Natural killer cell (primary cell): ENCODE measurements at regions not wholly inside any gene's neighbourhood (a gene's known extent, or its start where the extent isn't known, plus 50 kb on each side); places are given as distances from the start of the nearest gene placed in this dataset.

Experiments
- ATAC-seq, 3 donors: fragments of 150-1000 bp in 2 of 3; fragments of 200-7000 bp in 1 of 3; cut with Tn5 transposase; 1 replicate in 1 of 3; 2 replicates in 2 of 3; pipeline ENCODE4 v1.10.0; 2021; ENCODE audit warnings: mild to moderate bottlenecking in 2 of 3, moderate library complexity in 2 of 3
- DNase-seq, 2 donors: peaks; one replicate each; pipeline versions ENCODE4 v3.0.0 to v3.0.0-alpha.2; 2013 to 2021; ENCODE audit warnings: mixed read lengths in 1 of 2
- H3K27ac ChIP-seq: one replicate; pipeline ENCODE4 v1.5.1; 2013; ENCODE audit warnings: mild to moderate bottlenecking, low read length
- H3K27me3 ChIP-seq: one replicate; pipeline ENCODE4 v1.6.1; 2013; ENCODE audit warnings: low read length; ENCODE audit not compliant: control insufficient read depth, insufficient read depth
- H3K36me3 ChIP-seq: one replicate; pipeline ENCODE4 v1.6.1; 2013; ENCODE audit warnings: low read length; ENCODE audit not compliant: control insufficient read depth, insufficient read depth
- H3K4me1 ChIP-seq: one replicate; pipeline ENCODE4 v1.6.1; 2013; ENCODE audit warnings: low read length; ENCODE audit not compliant: control insufficient read depth, insufficient read depth
- H3K4me3 ChIP-seq: one replicate; pipeline ENCODE4 v1.5.1; 2013; ENCODE audit warnings: low read length
- H3K9me3 ChIP-seq: one replicate; pipeline ENCODE4 v1.6.1; 2013; ENCODE audit warnings: low read length; ENCODE audit not compliant: control insufficient read depth, insufficient read depth
- H3K27ac Mint-ChIP-seq, 2 donors: one replicate each; pipeline ENCODE4 v1.8.0; 2022; ENCODE audit warnings: mild to moderate bottlenecking in 2 of 2, mixed read lengths in 2 of 2, moderate library complexity in 1 of 2
- H3K27me3 Mint-ChIP-seq, 2 donors: one replicate each; pipeline ENCODE4 v1.8.0; 2022; ENCODE audit warnings: low read depth in 2 of 2, mixed read lengths in 2 of 2
- H3K36me3 Mint-ChIP-seq: one replicate; pipeline ENCODE4 v1.8.0; 2022; ENCODE audit warnings: mixed read lengths
- H3K4me1 Mint-ChIP-seq, 2 donors: one replicate each; pipeline ENCODE4 v1.8.0; 2022; ENCODE audit warnings: mixed read lengths in 2 of 2
- H3K4me3 Mint-ChIP-seq: one replicate; pipeline ENCODE4 v1.8.0; 2022; ENCODE audit warnings: mild to moderate bottlenecking, moderate library complexity, mixed read lengths
- H3K9me3 Mint-ChIP-seq, 2 donors: one replicate each; pipeline ENCODE4 v1.8.0; 2022; ENCODE audit warnings: mixed read lengths in 2 of 2
- WGBS: methylation state at CpG from one replicate; pipeline ENCODE4 v1.1.7; 2013; ENCODE audit warnings: missing lambda C conversion rate; ENCODE audit not compliant: insufficient coverage; 5-methylcytosine and 5-hydroxymethylcytosine counted together
- intact Hi-C: fragments of 100-400 bp; cut with micrococcal nuclease; formaldehyde crosslinking; loops from one replicate; pipeline ENCODE4 v1.14.2; 2022
- TF ChIP-seq, protein P1 (sequence below): fragments of 200-600 bp; IDR thresholded peaks from one replicate; pipeline ENCODE4 v1.8.0; 2022; ENCODE audit warnings: antibody characterized with exemption

DNA sequence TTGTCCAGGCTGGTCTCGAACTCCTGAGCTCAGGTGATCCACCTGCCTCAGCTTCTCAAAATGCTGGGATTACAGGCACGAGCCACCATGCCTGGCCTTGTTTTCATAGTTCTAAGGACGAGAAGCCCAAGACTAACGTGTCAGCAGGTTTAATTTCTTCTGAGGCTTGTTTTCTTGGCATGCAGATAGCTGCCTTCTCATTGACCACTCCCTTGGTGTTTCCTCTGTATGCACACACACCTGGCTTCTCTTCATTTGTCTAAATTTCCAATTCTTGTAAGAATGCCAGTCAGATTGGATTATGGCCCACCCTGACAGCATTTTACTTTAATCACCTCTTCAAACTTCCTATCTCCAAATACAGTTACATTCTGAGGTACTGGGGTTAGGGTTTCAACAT, 72.5 kb upstream of the CTSC start:
- no peak for ATAC-seq
- Histone ChIP-seq H3K27ac (no peak overlapping the region), H3K9me3 (no peaks in the 10 kb centered on the region), H3K4me1 (peaks cover 6% of the 10 kb centered on the region), H3K27me3 (no peaks in the 10 kb centered on the region), H3K36me3 (no peaks in the 10 kb centered on the region), H3K4me3 (no peak overlapping the region)
- no peak for DNase-seq
- Mint-ChIP-seq H3K36me3 (no peaks in the 10 kb centered on the region), H3K4me1 (peaks cover 35 to 44% of the 10 kb centered on the region in 2 donors), H3K27ac (no peak overlapping the region), H3K4me3 (no peak overlapping the region), H3K27me3 (no peaks in the 10 kb centered on the region), H3K9me3 (no peaks in the 10 kb centered on the region)
- 92% methylated on average over 4 of the region's 4 CpGs for WGBS
- TF ChIP-seq, protein P1, sequence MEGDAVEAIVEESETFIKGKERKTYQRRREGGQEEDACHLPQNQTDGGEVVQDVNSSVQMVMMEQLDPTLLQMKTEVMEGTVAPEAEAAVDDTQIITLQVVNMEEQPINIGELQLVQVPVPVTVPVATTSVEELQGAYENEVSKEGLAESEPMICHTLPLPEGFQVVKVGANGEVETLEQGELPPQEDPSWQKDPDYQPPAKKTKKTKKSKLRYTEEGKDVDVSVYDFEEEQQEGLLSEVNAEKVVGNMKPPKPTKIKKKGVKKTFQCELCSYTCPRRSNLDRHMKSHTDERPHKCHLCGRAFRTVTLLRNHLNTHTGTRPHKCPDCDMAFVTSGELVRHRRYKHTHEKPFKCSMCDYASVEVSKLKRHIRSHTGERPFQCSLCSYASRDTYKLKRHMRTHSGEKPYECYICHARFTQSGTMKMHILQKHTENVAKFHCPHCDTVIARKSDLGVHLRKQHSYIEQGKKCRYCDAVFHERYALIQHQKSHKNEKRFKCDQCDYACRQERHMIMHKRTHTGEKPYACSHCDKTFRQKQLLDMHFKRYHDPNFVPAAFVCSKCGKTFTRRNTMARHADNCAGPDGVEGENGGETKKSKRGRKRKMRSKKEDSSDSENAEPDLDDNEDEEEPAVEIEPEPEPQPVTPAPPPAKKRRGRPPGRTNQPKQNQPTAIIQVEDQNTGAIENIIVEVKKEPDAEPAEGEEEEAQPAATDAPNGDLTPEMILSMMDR: no peak
- intact Hi-C loops: no loop called here

DNA sequence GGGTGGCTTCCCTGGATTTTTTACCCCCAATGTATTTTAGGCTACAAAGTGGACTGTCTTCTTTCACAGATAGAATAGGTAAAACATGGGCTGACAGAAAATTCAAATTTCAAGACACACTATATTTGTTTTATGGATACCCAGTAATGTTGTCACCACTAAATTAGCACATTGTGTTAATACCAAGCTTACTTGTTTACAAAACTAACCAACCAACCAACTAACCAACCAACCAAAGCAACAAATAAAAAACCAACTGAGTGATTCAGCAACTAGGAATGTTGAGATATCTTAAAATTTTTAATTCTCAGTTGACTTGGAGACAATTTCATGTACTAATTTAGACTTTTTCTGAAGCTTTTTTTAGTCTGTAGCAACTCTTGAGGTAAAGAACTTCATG, 69.3 kb upstream of the CTSC start:
- Mint-ChIP-seq H3K9me3 (no peaks in the 10 kb centered on the region), H3K4me1 (peaks cover 19 to 20% of the 10 kb centered on the region in 2 donors), H3K36me3 (no peaks in the 10 kb centered on the region), H3K4me3 (no peak overlapping the region), H3K27me3 (no peaks in the 10 kb centered on the region), H3K27ac (no peak overlapping the region)
- no peaks in the 10 kb centered on the region for H3K36me3 ChIP-seq
- intact Hi-C loops: no loop called here
- no peaks in the 10 kb centered on the region for H3K4me1 ChIP-seq
- TF ChIP-seq, protein P1: no peak
- H3K4me3 ChIP-seq: no peak overlapping the region
- ATAC-seq (no peak), DNase-seq (no peak)
- no peaks in the 10 kb centered on the region for H3K27me3 ChIP-seq
- H3K27ac ChIP-seq: no peak overlapping the region
- no peaks in the 10 kb centered on the region for H3K9me3 ChIP-seq

DNA sequence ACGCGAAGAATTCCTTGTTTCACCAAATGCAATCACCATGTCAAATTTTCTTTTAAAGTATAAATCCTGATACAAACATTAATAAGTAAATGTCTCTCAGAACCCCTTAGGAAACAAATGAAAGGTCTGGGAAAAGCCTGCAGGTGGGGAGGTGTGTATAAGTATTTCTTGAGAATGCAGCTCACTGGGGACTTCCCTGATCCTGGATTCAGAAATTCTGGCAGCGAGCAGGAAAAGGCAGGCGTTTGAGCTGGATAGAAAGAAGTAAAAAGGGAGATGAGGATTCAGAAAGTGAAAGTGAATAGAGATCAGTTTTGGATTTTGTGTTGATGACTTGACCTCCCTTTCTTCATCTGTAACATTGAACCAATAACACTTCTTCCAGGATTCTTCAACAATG, 68.3 kb upstream of the CTSC start:
- H3K27me3 Mint-ChIP-seq: no peaks in the 10 kb centered on the region
- TF ChIP-seq, protein P1: no peak
- DNase-seq (no peak), ATAC-seq (no peak)
- H3K4me3 Mint-ChIP-seq: no peak overlapping the region
- no peaks in the 10 kb centered on the region for H3K36me3 Mint-ChIP-seq
- no peaks in the 10 kb centered on the region for H3K4me1 ChIP-seq
- H3K27me3 ChIP-seq: no peaks in the 10 kb centered on the region
- 84% methylated on average over 4 of the region's 4 CpGs for WGBS
- no peaks in the 10 kb centered on the region for H3K36me3 ChIP-seq
- no peaks in the 10 kb centered on the region for H3K9me3 ChIP-seq
- no peak overlapping the region for H3K27ac ChIP-seq
- H3K4me1 Mint-ChIP-seq: peaks cover 9 to 14% of the 10 kb centered on the region in 2 donors
- H3K27ac Mint-ChIP-seq: no peak overlapping the region
- no peak overlapping the region for H3K4me3 ChIP-seq
- intact Hi-C loops: no loop called here
- no peaks in the 10 kb centered on the region for H3K9me3 Mint-ChIP-seq

DNA sequence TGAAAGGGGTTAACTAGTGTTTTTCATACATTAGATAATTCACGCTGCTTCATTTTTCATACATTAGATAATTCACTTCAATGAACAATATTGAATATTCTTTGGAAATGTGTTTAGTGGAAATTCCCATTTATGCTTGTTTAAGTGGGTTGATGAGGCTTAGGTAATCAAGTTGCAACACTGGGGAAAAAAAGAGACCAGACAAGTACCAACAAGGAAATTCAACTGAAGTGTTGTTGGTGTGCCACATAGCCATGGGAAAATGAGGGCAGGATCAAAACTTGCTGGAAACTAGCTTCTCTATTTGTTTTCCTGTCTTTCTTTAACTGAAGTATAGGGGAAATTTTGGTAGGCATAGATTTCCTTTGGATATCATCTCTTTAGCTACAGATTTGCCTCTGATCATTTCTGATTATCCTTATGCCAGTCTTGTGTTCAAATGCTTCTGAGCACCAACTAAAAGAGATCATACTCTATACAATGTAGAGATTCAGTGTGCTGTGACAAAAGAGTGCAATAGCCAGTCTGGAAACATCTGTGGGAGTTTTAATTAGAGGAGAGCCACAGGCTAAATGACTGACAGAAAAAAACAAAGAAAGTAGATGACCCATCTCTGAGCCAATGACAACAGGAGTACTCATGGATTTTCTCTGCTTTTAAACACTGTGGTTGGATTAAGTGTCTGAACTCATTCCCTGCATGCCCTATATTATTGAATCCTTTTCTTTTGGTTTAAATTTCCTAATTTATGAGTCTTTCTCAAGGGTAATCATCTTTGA, 67.6 kb upstream of the CTSC start:
- Histone ChIP-seq H3K4me3 (no peak overlapping the region), H3K36me3 (no peaks in the 10 kb centered on the region), H3K4me1 (no peaks in the 10 kb centered on the region), H3K27me3 (no peaks in the 10 kb centered on the region), H3K9me3 (no peaks in the 10 kb centered on the region), H3K27ac (no peak overlapping the region)
- no peaks in the 10 kb centered on the region for H3K9me3 Mint-ChIP-seq
- ATAC-seq (no peak), DNase-seq (no peak)
- no peak overlapping the region for H3K4me3 Mint-ChIP-seq
- no CpG with 5 or more reads among the region's 1 CpG for WGBS
- intact Hi-C loops: no loop called here
- H3K27me3 Mint-ChIP-seq: no peaks in the 10 kb centered on the region
- H3K27ac Mint-ChIP-seq: no peak overlapping the region
- TF ChIP-seq, protein P1: no peak
- no peaks in the 10 kb centered on the region for H3K36me3 Mint-ChIP-seq
- peaks cover 9 to 14% of the 10 kb centered on the region in 2 donors for H3K4me1 Mint-ChIP-seq
